NCI-H748 treated with DMSO at 0.1 percent for 48 hours (cell line): ENCODE measurements at regions not wholly inside any gene's neighbourhood (a gene's known extent, or its start where the extent isn't known, plus 50 kb on each side); places are given as distances from the start of the nearest gene placed in this dataset.
"Not testable (repeated sequence)": the region's sequence is repeated elsewhere in the genome, so short reads cannot be mapped to it uniquely, and the experiment has no call there.

ENCODE experiments used
- DNase-seq: peaks from one replicate; lab custom pipeline; 2025; lab: John Stamatoyannopoulos, UW

- DNase-seq, result not testable (repeated sequence)
Observed at GRCh38 chr16:29274055-29275035, 132.2 kb downstream of the NPIPB11 start.

- not testable (repeated sequence) for DNase-seq
Observed at GRCh38 chr16:29273298-29274054, 133.0 kb downstream of the NPIPB11 start.

- not testable (repeated sequence) for DNase-seq
Observed at GRCh38 chr16:29271721-29272675, 134.5 kb downstream of the NPIPB11 start.

GRCh38 chr16:29270923-29271322 lies 135.6 kb downstream of the NPIPB11 start:
- not testable (repeated sequence) for DNase-seq

GRCh38 chr16:29270033-29270432 lies 136.5 kb downstream of the NPIPB11 start:
- not testable (repeated sequence) for DNase-seq

- DNase-seq, result not testable (repeated sequence)
Observed at GRCh38 chr16:29269192-29269811, 137.2 kb downstream of the NPIPB11 start.

GRCh38 chr16:29268785-29269191 lies 137.7 kb downstream of the NPIPB11 start:
- DNase-seq, result not testable (repeated sequence)

- not testable (repeated sequence) for DNase-seq
Observed at GRCh38 chr16:29268348-29268747, 138.2 kb downstream of the NPIPB11 start.

GRCh38 chr16:29267891-29268290 lies 138.6 kb downstream of the NPIPB11 start:
- not testable (repeated sequence) for DNase-seq

GRCh38 chr16:29267055-29267619 lies 139.4 kb downstream of the NPIPB11 start:
- not testable (repeated sequence) for DNase-seq

- not testable (repeated sequence) for DNase-seq
Observed at GRCh38 chr16:29266612-29267011, 139.9 kb downstream of the NPIPB11 start.

GRCh38 chr16:29265255-29265853 lies 141.2 kb downstream of the NPIPB11 start:
- not testable (repeated sequence) for DNase-seq

- not testable (repeated sequence) for DNase-seq
Observed at GRCh38 chr16:29264080-29264837, 142.3 kb downstream of the NPIPB11 start.

- DNase-seq, result not testable (repeated sequence)
Observed at GRCh38 chr16:29262725-29263124, 143.8 kb downstream of the NPIPB11 start.

- DNase-seq, result not testable (repeated sequence)
Observed at GRCh38 chr16:29261427-29262248, 144.9 kb downstream of the NPIPB11 start.

GRCh38 chr16:29260683-29261426 lies 145.7 kb downstream of the NPIPB11 start:
- not testable (repeated sequence) for DNase-seq

GRCh38 chr16:29259635-29260457 lies 146.7 kb downstream of the NPIPB11 start:
- not testable (repeated sequence) for DNase-seq
